GM19099 (cell line): ENCODE measurements at regions not wholly inside any gene's neighbourhood (a gene's known extent, or its start where the extent isn't known, plus 50 kb on each side); places are given as distances from the start of the nearest gene placed in this dataset.

Experiments used
- POLR2A ChIP-seq: IDR thresholded peaks from 3 replicates; pipeline ENCODE4 v1.6.1; 2011; ENCODE audit warnings: low read depth; ENCODE audit not compliant: insufficient read length; ENCODE audit errors: extremely low read depth

- TF ChIP-seq POLR2A = no peak
These were observed 107.8 kb upstream of the LRATD1 start for GRCh38 chr2:14524803-14525080.

DNA sequence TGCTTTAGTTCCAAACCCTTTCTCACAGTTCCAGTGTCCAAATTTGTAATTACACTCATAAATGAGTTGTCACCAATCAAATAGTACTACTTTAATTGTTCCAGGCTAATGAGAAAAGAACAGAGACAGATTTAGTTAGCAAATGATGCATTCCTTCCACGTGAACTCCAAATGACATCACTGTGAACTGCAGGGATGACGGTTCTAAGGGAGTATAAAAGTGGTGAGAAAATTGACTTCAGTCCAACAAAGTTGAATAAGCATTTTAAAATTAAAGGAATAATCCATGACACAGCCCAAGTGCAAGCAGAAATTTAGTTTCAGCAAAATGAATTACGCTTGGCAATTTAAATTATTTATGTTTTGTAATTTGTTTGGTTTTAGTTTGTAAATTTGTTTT is 102.0 kb upstream of the LRATD1 start:
- TF ChIP-seq POLR2A = no peak

GRCh38 chr2:14533131-14533757 is 99.3 kb upstream of the LRATD1 start:
- no peak for TF ChIP-seq POLR2A

- no peak for TF ChIP-seq POLR2A
These were observed 97.4 kb upstream of the LRATD1 start for GRCh38 chr2:14535156-14535555.

GRCh38 chr2:14536976-14537375 is 95.5 kb upstream of the LRATD1 start:
- TF ChIP-seq POLR2A = no peak

- TF ChIP-seq POLR2A = no peak
These were observed 92.5 kb upstream of the LRATD1 start for GRCh38 chr2:14540015-14540414.

- no peak for TF ChIP-seq POLR2A
These were observed 89.2 kb upstream of the LRATD1 start for GRCh38 chr2:14543284-14543683.

DNA sequence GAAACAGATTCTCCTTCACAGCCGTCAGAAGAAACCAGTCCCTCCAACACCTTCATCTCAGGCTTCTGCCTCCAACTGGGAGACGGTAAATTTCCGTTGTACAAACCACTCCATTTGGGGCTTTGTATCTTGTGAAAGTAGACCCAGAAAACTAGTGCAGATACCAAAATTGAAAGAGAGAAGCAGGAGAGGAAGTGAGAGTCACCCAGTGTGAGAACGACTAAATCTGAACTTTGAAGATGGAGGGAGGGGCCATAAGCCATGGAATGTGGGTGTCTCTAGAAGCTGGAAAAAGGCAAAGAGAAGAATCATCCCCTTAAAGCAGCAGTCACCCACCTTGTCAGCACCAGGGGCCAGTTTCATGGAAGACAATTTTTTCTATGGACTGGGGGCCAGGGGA is 88.3 kb upstream of the LRATD1 start:
- TF ChIP-seq POLR2A = no peak

DNA sequence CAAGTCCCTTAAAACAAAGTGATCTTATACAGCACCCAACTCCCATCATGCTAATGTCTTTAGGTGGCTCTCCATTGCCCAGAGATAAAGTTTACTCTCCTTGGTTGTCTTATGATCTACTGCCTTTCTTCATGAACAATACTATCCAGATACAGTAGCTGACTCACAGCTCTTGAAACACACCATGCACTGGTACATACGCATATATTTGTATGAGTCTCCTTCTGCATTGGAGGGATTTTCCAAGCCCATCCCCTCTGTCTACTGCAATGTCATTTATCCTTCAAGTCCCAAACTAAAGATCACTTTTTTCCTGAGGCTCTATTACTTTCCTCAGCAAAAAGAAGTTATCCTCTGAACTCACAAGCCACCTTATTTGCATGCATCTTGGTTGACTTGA is 84.7 kb upstream of the LRATD1 start:
- TF ChIP-seq POLR2A = no peak

DNA sequence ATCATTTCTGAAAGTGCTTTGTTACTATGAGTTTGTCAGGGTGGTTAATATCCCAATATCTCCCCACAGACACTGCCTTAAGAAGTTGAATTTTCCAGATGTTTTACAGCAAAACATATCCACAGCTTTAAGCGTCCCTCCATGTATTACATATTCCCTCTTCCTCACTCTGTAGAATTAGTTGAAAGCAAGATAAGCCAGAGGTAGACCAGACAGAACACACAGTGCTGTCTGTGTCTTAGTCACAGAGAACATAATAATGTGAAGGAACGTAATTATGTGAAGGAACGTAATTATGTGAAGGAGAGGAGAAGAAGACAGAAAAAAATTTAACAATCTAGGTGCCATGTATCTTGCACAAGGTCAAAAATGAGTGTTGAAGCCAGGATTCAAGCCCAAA is 81.9 kb upstream of the LRATD1 start:
- TF ChIP-seq POLR2A = no peak

- TF ChIP-seq POLR2A = no peak
These were observed 81.4 kb upstream of the LRATD1 start for GRCh38 chr2:14551069-14551468.

DNA sequence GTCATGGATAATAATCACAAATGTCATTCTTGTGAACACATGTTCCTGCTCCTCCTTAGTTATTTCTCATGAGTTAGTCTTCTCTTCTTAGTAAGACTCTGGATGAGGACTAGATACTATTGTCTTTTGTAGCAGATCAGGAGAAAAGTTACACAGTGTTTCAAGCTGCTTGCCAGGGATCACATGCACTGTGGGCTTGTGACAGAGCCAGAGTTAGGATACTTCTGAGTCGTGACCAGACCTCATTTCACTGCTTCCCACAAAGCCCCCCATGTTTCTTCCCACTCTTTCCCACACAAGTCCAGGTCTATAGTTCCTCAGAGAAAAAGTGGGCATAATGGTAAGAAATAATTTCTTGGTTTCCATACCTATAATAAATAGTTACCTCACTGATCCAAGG is 80.2 kb upstream of the LRATD1 start:
- no peak for TF ChIP-seq POLR2A

DNA sequence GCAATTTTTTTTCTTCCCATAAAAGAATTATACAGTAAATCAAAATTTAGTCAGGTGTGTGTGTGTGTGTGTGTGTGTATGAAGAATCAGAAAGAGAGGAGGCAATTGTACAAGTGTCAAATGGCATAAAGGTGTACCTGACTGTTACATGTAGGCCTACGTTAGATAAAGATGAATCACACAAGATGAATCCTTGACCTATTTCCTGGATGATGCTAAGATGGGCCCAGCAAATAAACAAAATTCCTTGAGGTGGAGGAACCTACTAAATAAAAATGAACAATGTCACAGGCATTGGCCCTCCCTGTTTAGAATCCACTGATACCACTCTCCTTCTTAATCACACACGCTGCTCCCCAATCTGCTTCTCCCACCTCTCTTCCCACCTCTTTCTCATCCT is 79.7 kb upstream of the LRATD1 start:
- no peak for TF ChIP-seq POLR2A

- no peak for TF ChIP-seq POLR2A
These were observed 77.5 kb upstream of the LRATD1 start for GRCh38 chr2:14554849-14555545.

GRCh38 chr2:14557111-14557510 is 75.4 kb upstream of the LRATD1 start:
- TF ChIP-seq POLR2A = no peak

DNA sequence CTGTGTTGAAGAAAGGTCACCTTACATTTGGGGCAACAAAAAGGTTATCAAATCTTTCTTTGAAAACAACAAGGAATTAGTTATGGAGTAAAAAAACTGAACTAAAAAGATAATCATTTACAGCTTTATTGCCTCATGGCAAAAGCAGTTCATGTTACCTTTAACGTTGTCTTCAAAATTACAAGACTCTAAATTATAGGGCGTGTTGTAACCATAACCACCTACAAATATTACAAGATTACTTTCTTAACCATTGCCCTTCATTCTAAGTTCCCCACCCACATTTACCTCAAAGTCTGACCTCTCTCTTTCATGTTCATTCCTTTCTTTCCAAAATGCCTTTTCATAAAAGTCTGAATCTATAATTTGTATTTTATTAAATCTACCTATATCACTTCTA is 74.6 kb upstream of the LRATD1 start:
- no peak for TF ChIP-seq POLR2A
